ENCODE measurements at regions not wholly inside any gene's neighbourhood (a gene's known extent, or its start where the extent isn't known, plus 50 kb on each side); places are given as distances from the start of the nearest gene placed in this dataset.
"Not testable (repeated sequence)": the region's sequence is repeated elsewhere in the genome, so short reads cannot be mapped to it uniquely, and the experiment has no call there.

GRCh38 chr3:153221748-153222162 lies 59.7 kb downstream of the RAP2B start:
- DNase-seq (ENCODE audit: low spot score in 2 of 2, unreplicated experiment in 2 of 2) = peak in 1 of 2 experiments; percentile 40
- Mint-ChIP-seq H3K27me3 (ENCODE audit: low read depth) (no peaks in the 10 kb centered on the region), H3K36me3 (no peaks in the 10 kb centered on the region), H3K4me3 (no peak overlapping the region), H3K4me1 (peaks cover 10% of the 10 kb centered on the region), H3K9me3 (no peaks in the 10 kb centered on the region), H3K27ac (peak overlapping the region; percentile 90)
- no peak for TF ChIP-seq CTCF (IDR thresholded peaks at IDR 0.05; ENCODE audit: unreplicated experiment)

- not testable (repeated sequence) for DNase-seq (ENCODE audit: low spot score in 2 of 2, unreplicated experiment in 2 of 2)
Measured at GRCh38 chr3:153226877-153227276, 64.9 kb downstream of the RAP2B start.

GRCh38 chr3:153230427-153230826 lies 68.4 kb downstream of the RAP2B start:
- not testable (repeated sequence) for H3K27ac Mint-ChIP-seq; H3K4me3 Mint-ChIP-seq; DNase-seq (ENCODE audit: low spot score in 2 of 2, unreplicated experiment in 2 of 2); H3K9me3 Mint-ChIP-seq; H3K36me3 Mint-ChIP-seq; H3K27me3 Mint-ChIP-seq (ENCODE audit: low read depth)
- peaks cover 13% of the 10 kb centered on the region for H3K4me1 Mint-ChIP-seq

More at GRCh38 chr3:153226877-153227276, 64.9 kb downstream of the RAP2B start:
- H3K4me1 Mint-ChIP-seq; H3K9me3 Mint-ChIP-seq; H3K27me3 Mint-ChIP-seq (ENCODE audit: low read depth); H3K27ac Mint-ChIP-seq; H3K4me3 Mint-ChIP-seq; H3K36me3 Mint-ChIP-seq: not testable (repeated sequence)

- not testable (repeated sequence) for H3K36me3 Mint-ChIP-seq; H3K4me3 Mint-ChIP-seq; H3K27ac Mint-ChIP-seq; DNase-seq (ENCODE audit: low spot score in 2 of 2, unreplicated experiment in 2 of 2); H3K27me3 Mint-ChIP-seq (ENCODE audit: low read depth); H3K9me3 Mint-ChIP-seq
- peaks cover 13% of the 10 kb centered on the region for H3K4me1 Mint-ChIP-seq
Measured at GRCh38 chr3:153231245-153231644, 69.2 kb downstream of the RAP2B start.

GRCh38 chr3:153232050-153232752 lies 70.2 kb downstream of the RAP2B start:
- H3K9me3 Mint-ChIP-seq; H3K4me3 Mint-ChIP-seq; H3K27me3 Mint-ChIP-seq (ENCODE audit: low read depth); DNase-seq (ENCODE audit: low spot score in 2 of 2, unreplicated experiment in 2 of 2); H3K36me3 Mint-ChIP-seq: not testable (repeated sequence)
- Mint-ChIP-seq H3K27ac (peak overlapping the region; percentile 9), H3K4me1 (peaks cover 13% of the 10 kb centered on the region)

GRCh38 chr3:153232851-153233271 lies 70.8 kb downstream of the RAP2B start:
- Mint-ChIP-seq H3K9me3 (no peaks in the 10 kb centered on the region), H3K27ac (peak overlapping the region; percentile 37), H3K36me3 (no peaks in the 10 kb centered on the region), H3K27me3 (ENCODE audit: low read depth) (no peaks in the 10 kb centered on the region), H3K4me1 (peaks cover 13% of the 10 kb centered on the region), H3K4me3 (no peak overlapping the region)
- DNase-seq (ENCODE audit: low spot score in 2 of 2, unreplicated experiment in 2 of 2) = no peak
- TF ChIP-seq CTCF (IDR thresholded peaks at IDR 0.05; ENCODE audit: unreplicated experiment) = no peak

- H3K9me3 Mint-ChIP-seq = no peaks in the 10 kb centered on the region
- H3K36me3 Mint-ChIP-seq = no peaks in the 10 kb centered on the region
- no peak overlapping the region for H3K4me3 Mint-ChIP-seq
- no peak for TF ChIP-seq CTCF (IDR thresholded peaks at IDR 0.05; ENCODE audit: unreplicated experiment)
- H3K4me1 Mint-ChIP-seq = peaks cover 13% of the 10 kb centered on the region
- no peaks in the 10 kb centered on the region for H3K27me3 Mint-ChIP-seq (ENCODE audit: low read depth)
- H3K27ac Mint-ChIP-seq = no peak overlapping the region
- no peak for DNase-seq (ENCODE audit: low spot score in 2 of 2, unreplicated experiment in 2 of 2)
Measured at GRCh38 chr3:153233986-153234385, 72.0 kb downstream of the RAP2B start.

GRCh38 chr3:153242896-153243295 lies 80.9 kb downstream of the RAP2B start:
- no peak for DNase-seq (ENCODE audit: low spot score in 2 of 2, unreplicated experiment in 2 of 2)
- H3K4me1 Mint-ChIP-seq = no peaks in the 10 kb centered on the region
- H3K36me3 Mint-ChIP-seq = no peaks in the 10 kb centered on the region
- no peak overlapping the region for H3K4me3 Mint-ChIP-seq
- H3K27ac Mint-ChIP-seq = no peak overlapping the region
- H3K27me3 Mint-ChIP-seq (ENCODE audit: low read depth) = no peaks in the 10 kb centered on the region
- TF ChIP-seq CTCF (IDR thresholded peaks at IDR 0.05; ENCODE audit: unreplicated experiment) = no peak
- peaks cover 12% of the 10 kb centered on the region for H3K9me3 Mint-ChIP-seq
